HCT116 (cell line): ENCODE measurements at regions not wholly inside any gene's neighbourhood (a gene's known extent, or its start where the extent isn't known, plus 50 kb on each side); places are given as distances from the start of the nearest gene placed in this dataset.

Source experiments
- ATAC-seq: fragments of 200-7000 bp; cut with Tn5 transposase; 2 replicates; pipeline ENCODE4 v1.9.1; 2020; ENCODE audit warnings: mild to moderate bottlenecking, moderate library complexity
- BruUV-seq: library from RNA; stranded (reverse); fragments of 400-500 nt; replicated peaks from 2 replicates; lab custom pipeline; 2021; lab: Mats Ljungman, UMichigan
- CTCF ChIA-PET: fragments of 300-600 bp; sonication (Branson Sonifier 250); formaldehyde crosslinking; loops from one replicate; lab custom pipeline; 2021; ENCODE audit warnings: antibody characterized with exemption; lab: Charles Lee
- POLR2A ChIA-PET: fragments of 300-600, 350-600 bp; sonication (Branson Sonifier 250); formaldehyde crosslinking; loops from one replicate; lab custom pipeline; 2021; ENCODE audit warnings: antibody characterized with exemption; lab: Charles Lee
- RAD21 ChIA-PET, 2 experiments: fragments of 300-600 bp; sonication (Branson Sonifier 250); formaldehyde crosslinking; loops; one replicate each; lab custom pipeline; 2023; ENCODE audit warnings: low total read pairs in 2 of 2; ENCODE audit not compliant: uncharacterized antibody in 2 of 2, unreplicated experiment in 2 of 2, low non-redundant PET in 1 of 2; lab: Charles Lee
- DNase-seq: peaks from one replicate; pipeline ENCODE4 v3.0.0-alpha.2; 2010; ENCODE audit warnings: low read depth, low spot score
- H2AFZ ChIP-seq: fragments of 200-600 bp; shearing (Covaris generic), sonication (generic); 2 replicates; pipeline ENCODE4 v1.6.1; 2017; ENCODE audit warnings: low read depth, mixed run types, mixed read lengths, antibody characterized with exemption, low read length; ENCODE audit not compliant: poor library complexity, severe bottlenecking
- H3K27ac ChIP-seq: 2 replicates; pipeline ENCODE4 v1.5.1; 2012; ENCODE audit warnings: low read depth, low read length
- H3K27me3 ChIP-seq: fragments of 200-600 bp; sonication (generic); 2 replicates; pipeline ENCODE4 v1.6.1; 2016; ENCODE audit warnings: mixed run types, low read length, mixed read lengths; ENCODE audit not compliant: insufficient read depth
- H3K36me3 ChIP-seq, 2 experiments: fragments of 200-500 bp in 1 of 2; fragments of 200-600 bp in 1 of 2; sonication (Bioruptor generic) in 1 of 2; sonication (generic) in 1 of 2; 2 replicates each; pipeline versions ENCODE4 v1.5.1 to v1.6.1; 2014 to 2016; ENCODE audit warnings: low read length in 2 of 2, inconsistent platforms in 1 of 2, mixed read lengths in 1 of 2, mixed run types in 1 of 2; ENCODE audit not compliant: insufficient read depth in 2 of 2, control insufficient read depth in 1 of 2
- H3K4me1 ChIP-seq, 2 experiments: fragments of 200-600 bp in 1 of 2; sonication (generic) in 1 of 2; 2 replicates each; pipeline versions ENCODE4 v1.5.1 to v1.6.1; 2012 to 2017; ENCODE audit warnings: low read length in 2 of 2, inconsistent platforms in 1 of 2, mild to moderate bottlenecking in 1 of 2, mixed read lengths in 1 of 2, mixed run types in 1 of 2, moderate library complexity in 1 of 2; ENCODE audit not compliant: insufficient read depth in 2 of 2, control insufficient read depth in 1 of 2
- H3K4me2 ChIP-seq: fragments of 200-600 bp; sonication (generic); 2 replicates; pipeline ENCODE4 v1.6.1; 2017; ENCODE audit warnings: mixed run types, low read length, mixed read lengths
- H3K4me3 ChIP-seq, 2 experiments: fragments of 200-600 bp in 1 of 2; sonication (generic) in 1 of 2; replicated peaks in 1 of 2; 2 replicates each; pipeline ENCODE4 v1.5.1; 2011 to 2016; ENCODE audit warnings: low read length in 2 of 2, control low read depth in 1 of 2, low read depth in 1 of 2, mild to moderate bottlenecking in 1 of 2, mixed read lengths in 1 of 2, mixed run types in 1 of 2
- H3K79me2 ChIP-seq: fragments of 200-600 bp; sonication (generic); 2 replicates; pipeline ENCODE4 v1.6.1; 2017; ENCODE audit warnings: mild to moderate bottlenecking, mixed run types, low read length, moderate library complexity, mixed read lengths; ENCODE audit not compliant: insufficient read depth
- H3K9ac ChIP-seq: fragments of 200-600 bp; sonication (generic); 2 replicates; pipeline ENCODE4 v1.6.1; 2016; ENCODE audit warnings: low read length, mixed read lengths
- H3K9me2 ChIP-seq: fragments of 200-600 bp; sonication (generic), shearing (Covaris generic); 2 replicates; pipeline ENCODE4 v1.6.1; 2017; ENCODE audit warnings: mixed run types, mild to moderate bottlenecking, moderate library complexity; ENCODE audit not compliant: insufficient read depth
- H3K9me3 ChIP-seq, 2 experiments: fragments of 200-500 bp in 1 of 2; fragments of 200-600 bp in 1 of 2; sonication (Bioruptor generic) in 1 of 2; sonication (generic) in 1 of 2; 2 replicates each; pipeline ENCODE4 v1.6.1; 2014 to 2017; ENCODE audit warnings: low read length in 2 of 2, mixed read lengths in 2 of 2, inconsistent platforms in 1 of 2, low read depth in 1 of 2, mild to moderate bottlenecking in 1 of 2, mixed run types in 1 of 2, moderate library complexity in 1 of 2; ENCODE audit not compliant: control insufficient read depth in 1 of 2, insufficient read depth in 1 of 2
- H4K20me1 ChIP-seq: fragments of 200-600 bp; sonication (generic), shearing (Covaris generic); 2 replicates; pipeline ENCODE4 v1.6.1; 2017; ENCODE audit warnings: mixed run types, mild to moderate bottlenecking, moderate library complexity; ENCODE audit not compliant: insufficient read depth
- CEBPB ChIP-seq: IDR thresholded peaks from 2 replicates; pipeline ENCODE4 v1.6.1; 2012; ENCODE audit warnings: low read depth
- ELF1 ChIP-seq: IDR thresholded peaks from 2 replicates; pipeline ENCODE4 v1.6.1; 2012; ENCODE audit warnings: low read depth, borderline replicate concordance
- EZH2 ChIP-seq: fragments of 200-600 bp; sonication (generic); IDR thresholded peaks from 2 replicates; pipeline ENCODE4 v1.6.1; 2017; ENCODE audit warnings: antibody characterized with exemption, mixed run types
- EZH2phosphoT487 ChIP-seq: fragments of 200-600 bp; IDR thresholded peaks from 2 replicates; pipeline ENCODE4 v1.6.1; 2018; ENCODE audit warnings: antibody characterized with exemption, borderline replicate concordance
- FOSL1 ChIP-seq: IDR thresholded peaks from 2 replicates; pipeline ENCODE4 v1.6.1; 2012; ENCODE audit warnings: low read depth
- JUND ChIP-seq: IDR thresholded peaks from 2 replicates; pipeline ENCODE4 v1.6.1; 2012
- POLR2A ChIP-seq: IDR thresholded peaks from 2 replicates; pipeline ENCODE4 v1.7.0; 2011; ENCODE audit warnings: borderline replicate concordance; ENCODE audit not compliant: insufficient read depth, insufficient read length; ENCODE audit errors: extremely low read depth
- SRF ChIP-seq: IDR thresholded peaks from 2 replicates; pipeline ENCODE4 v1.6.1; 2012; ENCODE audit warnings: low read depth
- YY1 ChIP-seq: IDR thresholded peaks from 2 replicates; pipeline ENCODE4 v1.6.1; 2011; ENCODE audit warnings: low read length, low read depth, moderate library complexity, mild to moderate bottlenecking; ENCODE audit not compliant: insufficient replicate concordance; ENCODE audit errors: extremely low read depth
- intact Hi-C: fragments of 100-400 bp; cut with micrococcal nuclease; formaldehyde crosslinking; loops from 2 replicates; pipeline ENCODE4 v1.10.0; 2022
- TF ChIP-seq, protein P1 (sequence below): IDR thresholded peaks from 2 replicates; pipeline ENCODE4 v1.6.1; 2012; ENCODE audit warnings: low read depth
- TF ChIP-seq, protein P2 (sequence below), 3 experiments: fragments of 200-600 bp in 1 of 3; sonication (generic) in 1 of 3; IDR thresholded peaks in 2 of 3; conservative IDR thresholded peaks in 1 of 3; 2 replicates each; pipeline ENCODE4 v1.5.1; 2012 to 2017; ENCODE audit warnings: low read depth in 2 of 3, low read length in 2 of 3, antibody characterized with exemption in 1 of 3, borderline replicate concordance in 1 of 3, control low read depth in 1 of 3, mild to moderate bottlenecking in 1 of 3, mixed read lengths in 1 of 3, mixed run types in 1 of 3, moderate library complexity in 1 of 3; ENCODE audit not compliant: insufficient read depth in 1 of 3

DNA sequence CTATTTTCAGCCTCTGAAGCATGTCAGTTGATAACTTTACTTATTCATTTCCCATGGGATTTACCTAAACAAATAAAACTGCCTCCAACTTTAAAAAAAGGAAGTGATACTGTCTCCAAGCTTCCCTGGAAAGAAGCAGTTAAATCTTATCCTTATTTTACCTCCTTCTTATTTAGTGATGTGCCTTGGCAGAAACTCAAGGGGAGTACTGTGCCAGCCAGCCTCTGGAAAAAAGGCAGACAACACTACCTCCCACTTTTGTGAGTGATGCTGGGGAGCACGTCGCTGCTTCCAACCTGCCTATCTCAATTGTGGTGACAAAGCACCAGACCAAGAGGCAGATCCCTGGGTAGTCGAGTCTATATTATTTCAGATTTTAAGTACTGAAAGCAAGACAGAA lies 765.6 kb downstream of the DIAPH3 start:
- DNase-seq = no peak
- Histone ChIP-seq H3K4me2 (no peak overlapping the region), H3K9me3 (no peaks in the 10 kb centered on the region), H3K27ac (no peak overlapping the region), H3K9me2 (no peaks in the 10 kb centered on the region), H3K4me1 (no peaks in the 10 kb centered on the region), H3K9ac (no peak overlapping the region), H3K27me3 (no peaks in the 10 kb centered on the region), H4K20me1 (no peaks in the 10 kb centered on the region), H2AFZ (no peak overlapping the region), H3K36me3 (no peaks in the 10 kb centered on the region), H3K4me3 (no peak overlapping the region), H3K79me2 (no peaks in the 10 kb centered on the region)
- intact Hi-C loops = no loop called here
- ChIA-PET RAD21 (no interaction called here), POLR2A (no interaction called here), CTCF (no interaction called here)
- TF ChIP-seq, protein P1, sequence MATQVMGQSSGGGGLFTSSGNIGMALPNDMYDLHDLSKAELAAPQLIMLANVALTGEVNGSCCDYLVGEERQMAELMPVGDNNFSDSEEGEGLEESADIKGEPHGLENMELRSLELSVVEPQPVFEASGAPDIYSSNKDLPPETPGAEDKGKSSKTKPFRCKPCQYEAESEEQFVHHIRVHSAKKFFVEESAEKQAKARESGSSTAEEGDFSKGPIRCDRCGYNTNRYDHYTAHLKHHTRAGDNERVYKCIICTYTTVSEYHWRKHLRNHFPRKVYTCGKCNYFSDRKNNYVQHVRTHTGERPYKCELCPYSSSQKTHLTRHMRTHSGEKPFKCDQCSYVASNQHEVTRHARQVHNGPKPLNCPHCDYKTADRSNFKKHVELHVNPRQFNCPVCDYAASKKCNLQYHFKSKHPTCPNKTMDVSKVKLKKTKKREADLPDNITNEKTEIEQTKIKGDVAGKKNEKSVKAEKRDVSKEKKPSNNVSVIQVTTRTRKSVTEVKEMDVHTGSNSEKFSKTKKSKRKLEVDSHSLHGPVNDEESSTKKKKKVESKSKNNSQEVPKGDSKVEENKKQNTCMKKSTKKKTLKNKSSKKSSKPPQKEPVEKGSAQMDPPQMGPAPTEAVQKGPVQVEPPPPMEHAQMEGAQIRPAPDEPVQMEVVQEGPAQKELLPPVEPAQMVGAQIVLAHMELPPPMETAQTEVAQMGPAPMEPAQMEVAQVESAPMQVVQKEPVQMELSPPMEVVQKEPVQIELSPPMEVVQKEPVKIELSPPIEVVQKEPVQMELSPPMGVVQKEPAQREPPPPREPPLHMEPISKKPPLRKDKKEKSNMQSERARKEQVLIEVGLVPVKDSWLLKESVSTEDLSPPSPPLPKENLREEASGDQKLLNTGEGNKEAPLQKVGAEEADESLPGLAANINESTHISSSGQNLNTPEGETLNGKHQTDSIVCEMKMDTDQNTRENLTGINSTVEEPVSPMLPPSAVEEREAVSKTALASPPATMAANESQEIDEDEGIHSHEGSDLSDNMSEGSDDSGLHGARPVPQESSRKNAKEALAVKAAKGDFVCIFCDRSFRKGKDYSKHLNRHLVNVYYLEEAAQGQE = no peak
- TF ChIP-seq EZH2 (no peak), ELF1 (no peak), CEBPB (no peak), EZH2phosphoT487 (no peak), SRF (no peak), YY1 (no peak), JUND (no peak), POLR2A (no peak), FOSL1 (no peak)
- TF ChIP-seq, protein P2, sequence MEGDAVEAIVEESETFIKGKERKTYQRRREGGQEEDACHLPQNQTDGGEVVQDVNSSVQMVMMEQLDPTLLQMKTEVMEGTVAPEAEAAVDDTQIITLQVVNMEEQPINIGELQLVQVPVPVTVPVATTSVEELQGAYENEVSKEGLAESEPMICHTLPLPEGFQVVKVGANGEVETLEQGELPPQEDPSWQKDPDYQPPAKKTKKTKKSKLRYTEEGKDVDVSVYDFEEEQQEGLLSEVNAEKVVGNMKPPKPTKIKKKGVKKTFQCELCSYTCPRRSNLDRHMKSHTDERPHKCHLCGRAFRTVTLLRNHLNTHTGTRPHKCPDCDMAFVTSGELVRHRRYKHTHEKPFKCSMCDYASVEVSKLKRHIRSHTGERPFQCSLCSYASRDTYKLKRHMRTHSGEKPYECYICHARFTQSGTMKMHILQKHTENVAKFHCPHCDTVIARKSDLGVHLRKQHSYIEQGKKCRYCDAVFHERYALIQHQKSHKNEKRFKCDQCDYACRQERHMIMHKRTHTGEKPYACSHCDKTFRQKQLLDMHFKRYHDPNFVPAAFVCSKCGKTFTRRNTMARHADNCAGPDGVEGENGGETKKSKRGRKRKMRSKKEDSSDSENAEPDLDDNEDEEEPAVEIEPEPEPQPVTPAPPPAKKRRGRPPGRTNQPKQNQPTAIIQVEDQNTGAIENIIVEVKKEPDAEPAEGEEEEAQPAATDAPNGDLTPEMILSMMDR (IDR thresholded peaks at IDR 0.05 in 2 of 3, conservative IDR thresholded peaks at IDR 0.05 in 1 of 3; ENCODE audit: borderline replicate concordance in 1 of 3, insufficient read depth in 1 of 3, low read depth in 2 of 3, low read length in 2 of 3) = no peak
- no peak for ATAC-seq
- no TSS peak for BruUV-seq
